SIG-M5 treated with dmso at 0.1 percent for 504 hours (cell line): ENCODE measurements at regions not wholly inside any gene's neighbourhood (a gene's known extent, or its start where the extent isn't known, plus 50 kb on each side); places are given as distances from the start of the nearest gene placed in this dataset.
"Not testable (repeated sequence)": the region's sequence is repeated elsewhere in the genome, so short reads cannot be mapped to it uniquely, and the experiment has no call there.

Experiments used
- DNase-seq: peaks from one replicate; lab custom pipeline; 2025; ENCODE audit not compliant: unreplicated experiment; lab: John Stamatoyannopoulos, UW

- no peak for DNase-seq
These were observed 447.8 kb downstream of the PTPRU start for GRCh38 chr1:29684141-29684540.

- DNase-seq: no peak
These were observed 447.1 kb downstream of the PTPRU start for GRCh38 chr1:29683472-29683871.

GRCh38 chr1:29682919-29683295 is 446.6 kb downstream of the PTPRU start:
- no peak for DNase-seq

- no peak for DNase-seq
These were observed 446.0 kb downstream of the PTPRU start for GRCh38 chr1:29682171-29682918.

GRCh38 chr1:29681416-29681815 is 445.1 kb downstream of the PTPRU start:
- not testable (repeated sequence) for DNase-seq

GRCh38 chr1:29679828-29680558 is 443.7 kb downstream of the PTPRU start:
- no peak for DNase-seq

- no peak for DNase-seq
These were observed 443.0 kb downstream of the PTPRU start for GRCh38 chr1:29679316-29679715.

- no peak for DNase-seq
These were observed 441.0 kb downstream of the PTPRU start for GRCh38 chr1:29677028-29678024.

- no peak for DNase-seq
These were observed 440.2 kb downstream of the PTPRU start for GRCh38 chr1:29676496-29676895.

GRCh38 chr1:29675481-29676263 is 439.4 kb downstream of the PTPRU start:
- no peak for DNase-seq

GRCh38 chr1:29674627-29675326 is 438.5 kb downstream of the PTPRU start:
- no peak for DNase-seq

- DNase-seq: no peak
These were observed 437.6 kb downstream of the PTPRU start for GRCh38 chr1:29673669-29674626.

- DNase-seq: no peak
These were observed 436.8 kb downstream of the PTPRU start for GRCh38 chr1:29673228-29673500.

- DNase-seq: no peak
These were observed 436.3 kb downstream of the PTPRU start for GRCh38 chr1:29672416-29673227.

GRCh38 chr1:29671446-29672356 is 435.4 kb downstream of the PTPRU start:
- DNase-seq: no peak

- no peak for DNase-seq
These were observed 434.4 kb downstream of the PTPRU start for GRCh38 chr1:29670752-29671151.

- no peak for DNase-seq
These were observed 433.6 kb downstream of the PTPRU start for GRCh38 chr1:29669912-29670311.
